Epidermal melanocyte (primary cell): ENCODE measurements at regions not wholly inside any gene's neighbourhood (a gene's known extent, or its start where the extent isn't known, plus 50 kb on each side); places are given as distances from the start of the nearest gene placed in this dataset.
"Not testable (repeated sequence)": the region's sequence is repeated elsewhere in the genome, so short reads cannot be mapped to it uniquely, and the experiment has no call there.

ENCODE experiments used
- DNase-seq: peaks from one replicate; pipeline ENCODE4 v3.0.0; 2011; ENCODE audit warnings: low spot score; ENCODE audit not compliant: insufficient read length

DNA sequence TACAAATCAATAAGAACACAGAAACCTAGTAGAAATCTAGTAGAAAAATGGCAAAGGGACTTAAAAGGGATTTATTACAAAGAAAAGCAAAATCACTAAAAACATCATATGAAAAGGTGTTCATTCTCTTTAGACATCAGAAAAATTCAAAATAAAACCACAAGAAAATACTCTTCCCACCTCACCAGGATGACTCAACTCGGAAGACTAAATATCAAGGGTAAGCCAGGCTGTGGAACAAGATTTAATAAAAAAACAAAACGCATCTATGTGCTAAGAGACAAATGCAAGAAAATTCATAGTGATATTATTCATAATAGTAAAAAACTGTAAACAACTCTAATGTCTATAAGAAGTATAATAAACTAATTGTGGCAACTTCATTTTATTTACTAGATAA, 181.6 kb upstream of the GHR start:
- DNase-seq: no peak

DNA sequence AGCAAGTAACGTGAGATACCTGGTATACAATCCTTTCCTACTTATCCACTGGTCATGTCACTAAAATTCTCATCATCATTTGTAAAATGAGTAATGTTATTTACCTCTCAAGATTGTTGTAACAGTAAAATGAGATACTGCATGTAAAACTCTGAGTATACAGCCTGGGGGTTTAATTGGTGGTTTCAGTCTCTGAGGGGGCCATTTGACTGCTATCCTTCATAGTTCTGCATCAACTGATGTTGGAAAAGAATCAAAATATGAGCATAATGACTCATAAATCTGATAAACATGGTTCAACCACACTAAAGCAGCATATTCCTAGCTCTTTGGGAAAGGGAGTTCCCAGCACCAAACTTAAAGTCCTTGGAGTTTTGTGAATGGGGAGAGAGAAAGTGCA, 181.0 kb upstream of the GHR start:
- no peak for DNase-seq

DNA sequence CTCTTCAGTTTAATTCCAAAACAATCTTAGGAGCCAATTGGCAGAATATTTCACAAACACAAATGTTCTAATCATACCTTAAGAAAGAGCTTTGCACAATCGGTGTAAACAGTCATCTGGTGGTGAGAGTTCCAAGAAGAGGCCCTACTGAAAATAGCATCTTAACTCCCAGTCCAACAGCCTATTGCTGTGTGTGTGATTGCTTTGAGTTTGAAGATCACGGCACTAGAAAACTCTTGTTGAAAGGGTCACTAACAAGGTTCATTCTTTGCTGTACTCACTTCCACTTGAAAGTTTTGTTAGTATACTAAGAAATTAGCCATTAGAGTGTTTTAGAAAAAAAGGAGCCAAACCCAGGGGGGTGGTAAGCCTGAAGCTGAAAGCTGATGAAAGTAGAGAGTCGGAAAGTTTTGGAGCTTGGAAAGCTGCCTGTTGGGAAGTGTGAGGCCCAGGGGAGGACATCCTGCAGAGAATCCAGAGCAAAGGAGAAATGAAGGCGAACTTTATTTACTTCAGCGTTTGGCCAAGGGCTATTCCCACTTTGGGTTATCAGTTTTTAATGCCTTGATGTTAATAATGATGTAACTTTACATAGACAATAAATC, 180.3 kb upstream of the GHR start:
- DNase-seq: no peak

DNA sequence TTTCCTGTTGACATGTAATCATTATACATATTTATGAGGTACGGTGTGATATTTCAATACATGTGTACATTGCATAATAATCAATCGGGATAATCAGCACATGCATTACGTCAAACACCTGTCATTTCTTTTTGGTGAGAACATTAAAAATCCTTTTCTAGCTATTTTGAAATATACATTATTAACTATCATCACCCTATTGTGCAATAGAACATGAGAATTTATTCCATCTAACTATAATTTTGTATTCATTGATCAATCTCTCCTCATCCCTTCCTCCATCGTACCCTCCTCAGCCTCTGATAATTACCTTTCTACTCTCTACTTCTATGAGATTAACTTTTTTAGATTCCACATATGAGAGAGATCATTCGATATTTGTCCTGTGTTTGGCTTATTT, 170.9 kb upstream of the GHR start:
- no peak for DNase-seq

DNA sequence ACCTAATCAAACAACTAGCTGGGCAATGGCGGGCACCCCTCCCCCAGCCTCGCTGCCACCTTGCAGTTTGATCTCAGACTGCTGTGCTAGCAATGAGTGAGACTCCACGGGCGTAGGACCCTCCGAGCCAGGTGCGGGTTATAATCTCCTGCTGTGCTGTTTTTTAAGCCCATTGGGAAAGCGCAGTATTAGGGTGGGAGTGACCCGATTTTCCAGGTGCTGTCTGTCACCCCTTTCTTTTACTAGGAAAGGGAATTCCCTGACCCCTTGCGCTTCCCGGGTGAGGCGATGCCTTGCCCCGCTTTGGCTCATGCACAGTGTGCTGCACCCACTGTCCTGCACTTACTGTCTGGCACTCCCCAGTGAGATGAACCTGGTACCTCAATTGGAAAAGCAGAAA, 163.3 kb upstream of the GHR start:
- not testable (repeated sequence) for DNase-seq

DNA sequence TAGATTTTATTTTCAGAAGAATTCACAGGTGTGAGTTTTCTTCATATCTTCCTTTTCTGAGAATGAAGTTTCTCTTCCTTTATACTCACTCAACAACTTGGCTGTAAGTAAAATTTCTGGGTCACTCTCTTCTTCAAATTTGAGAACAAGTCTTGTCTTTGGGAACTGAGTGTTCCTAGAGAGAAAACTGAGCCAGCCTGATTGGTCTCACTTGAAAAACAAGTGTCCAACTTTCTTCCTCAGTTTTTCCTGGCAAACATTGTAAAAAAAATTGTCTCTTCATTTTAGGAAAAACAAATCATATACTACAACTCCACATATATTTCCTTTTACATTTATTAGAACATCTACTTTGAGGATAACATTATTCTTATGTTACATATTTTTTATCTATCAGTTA, 156.1 kb upstream of the GHR start:
- no peak for DNase-seq

DNA sequence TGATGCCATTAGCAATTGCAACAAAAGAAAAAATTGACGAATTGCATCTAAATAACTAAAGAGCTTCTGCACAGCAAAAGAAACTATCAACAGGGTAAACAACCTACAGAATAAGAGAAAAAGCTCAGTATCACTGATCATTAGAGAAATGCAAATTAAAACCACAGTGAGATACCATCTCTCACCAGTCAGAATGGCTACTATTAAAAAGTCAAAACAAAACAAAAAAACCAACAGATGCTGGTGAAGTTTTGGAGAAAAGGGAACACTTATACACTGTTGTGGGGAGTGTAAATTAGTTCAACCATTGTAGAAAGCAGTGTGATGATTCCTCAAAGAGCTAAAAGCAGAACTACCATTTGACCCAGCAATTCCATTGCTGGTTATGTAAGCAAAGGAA, 155.1 kb upstream of the GHR start:
- not testable (repeated sequence) for DNase-seq

DNA sequence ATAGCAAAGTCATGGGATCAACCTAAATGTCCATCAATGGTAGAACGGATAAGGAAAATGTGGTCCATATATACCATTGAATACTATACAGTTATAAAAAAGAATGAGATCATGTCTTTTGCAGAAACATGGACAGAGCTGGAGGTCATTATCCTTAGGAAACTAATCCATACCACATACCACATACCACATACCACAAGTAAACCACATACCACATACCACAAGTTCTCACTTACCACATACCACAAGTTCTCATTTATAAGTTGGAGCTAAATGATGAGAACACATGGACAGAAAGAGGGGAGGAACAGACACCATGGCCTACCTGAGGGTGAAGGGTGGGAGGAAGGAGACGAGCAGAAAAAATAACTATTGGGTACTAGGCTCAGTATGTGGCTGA, 154.6 kb upstream of the GHR start:
- DNase-seq: no peak

DNA sequence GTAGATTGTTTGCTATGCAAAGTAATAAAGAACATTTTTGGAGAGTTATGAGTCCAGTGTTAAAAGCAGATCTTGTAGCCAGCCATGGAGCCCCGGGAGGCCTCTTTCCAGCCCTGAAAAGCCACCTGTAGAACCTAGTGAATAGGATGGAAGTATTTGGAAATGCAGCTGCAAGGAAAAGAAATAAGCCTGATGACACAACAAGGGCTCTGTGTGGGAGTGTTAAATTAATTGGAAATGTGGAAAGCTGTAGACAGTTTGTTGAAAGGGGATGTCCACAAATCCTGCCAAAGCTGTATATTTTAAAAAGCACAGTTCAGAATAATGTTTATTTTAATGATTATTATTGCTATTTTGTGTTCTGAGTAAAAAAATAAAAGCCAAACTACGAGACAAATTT, 152.5 kb upstream of the GHR start:
- DNase-seq: no peak

DNA sequence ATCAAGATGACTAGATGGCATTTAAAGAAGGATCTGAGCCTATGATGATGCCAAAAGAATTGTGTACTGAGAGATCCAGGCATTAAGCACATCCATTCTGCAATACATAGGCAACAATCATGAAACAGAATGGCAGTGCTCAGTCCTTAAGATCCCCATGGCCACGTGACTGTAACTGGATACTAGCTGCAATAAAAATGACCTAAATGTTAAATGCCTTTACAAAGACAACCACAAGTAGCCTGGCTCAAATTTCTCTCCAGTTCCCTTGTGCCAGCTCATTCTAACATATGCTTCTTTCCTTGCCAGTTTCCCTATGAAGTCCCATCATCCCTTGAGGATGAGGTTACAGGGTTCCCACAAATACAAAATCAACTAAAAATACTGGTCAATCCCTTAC, 148.3 kb upstream of the GHR start:
- DNase-seq: no peak

DNA sequence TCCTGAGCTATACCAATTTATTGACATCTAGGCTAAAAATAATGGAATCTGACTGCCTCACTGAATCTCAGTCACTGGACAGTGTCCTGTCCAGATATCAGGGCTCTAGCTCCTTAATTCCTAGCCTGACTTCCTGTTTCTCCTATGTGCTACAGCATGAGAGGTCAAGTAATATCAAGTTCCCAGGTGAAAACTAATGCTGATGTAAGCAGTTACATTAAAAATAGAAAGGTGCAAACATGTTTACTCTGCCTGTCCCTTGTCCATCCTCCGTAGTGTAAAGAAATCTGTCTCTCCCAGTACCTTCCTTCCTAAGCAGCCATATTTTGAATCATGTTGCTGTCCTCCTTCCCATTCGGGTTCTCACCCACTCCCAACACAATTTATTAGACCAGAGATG, 145.9 kb upstream of the GHR start:
- no peak for DNase-seq

DNA sequence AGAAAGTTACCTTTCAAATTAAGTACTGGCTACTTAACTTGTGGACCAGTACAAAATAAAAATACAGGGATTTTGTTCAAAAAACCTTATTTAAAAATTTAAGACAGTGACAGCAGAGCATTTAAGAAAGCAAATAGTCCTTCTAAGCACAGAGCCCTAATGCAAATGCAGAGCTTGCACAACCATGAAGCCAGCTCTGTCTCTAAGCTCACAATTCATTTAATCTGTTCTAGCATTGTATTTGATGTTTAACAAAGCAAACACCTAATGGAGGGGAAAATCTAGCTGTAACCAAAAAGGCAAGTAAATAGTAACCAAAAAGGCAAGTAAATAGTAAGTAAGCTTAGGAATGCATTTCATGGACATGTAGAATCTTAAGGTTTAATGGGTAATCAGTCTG, 138.7 kb upstream of the GHR start:
- DNase-seq: no peak

DNA sequence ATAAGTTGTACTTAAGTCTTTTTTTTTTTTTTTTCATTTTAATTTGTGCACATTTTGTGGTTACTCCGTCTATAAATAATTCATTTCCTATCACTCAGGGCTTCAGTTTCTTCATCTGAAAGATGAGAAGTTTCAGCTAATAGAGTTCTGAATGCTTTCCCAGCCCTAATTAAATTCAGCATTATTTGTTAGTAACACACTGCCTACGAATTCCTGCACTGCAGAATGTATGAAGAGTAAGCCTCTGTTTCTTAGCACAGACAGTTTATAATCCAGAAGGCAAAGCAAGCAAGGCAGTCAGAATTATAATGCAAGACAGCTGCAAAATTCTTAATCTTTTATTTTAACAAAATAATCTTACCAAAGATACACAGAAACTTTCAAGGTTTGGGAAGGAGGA, 138.0 kb upstream of the GHR start:
- DNase-seq: no peak

DNA sequence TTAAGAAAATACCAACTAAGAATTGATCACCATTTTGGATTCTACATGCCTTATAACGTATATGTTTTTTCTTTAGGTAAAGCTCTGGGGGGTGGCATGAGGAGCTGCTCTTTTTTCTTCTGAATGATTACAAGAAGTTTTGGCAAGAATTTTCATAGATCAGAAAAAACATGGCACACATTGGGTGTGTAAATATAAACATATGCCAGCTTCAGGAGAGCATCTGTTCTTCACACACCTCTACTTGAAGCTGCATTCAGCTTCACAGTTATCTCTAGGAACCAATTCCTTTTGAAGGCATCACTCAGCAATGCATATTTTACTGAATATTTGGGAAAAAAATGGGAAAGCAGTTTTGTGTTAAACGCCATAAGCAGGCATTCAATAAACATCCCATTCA, 122.7 kb upstream of the GHR start:
- DNase-seq: no peak

DNA sequence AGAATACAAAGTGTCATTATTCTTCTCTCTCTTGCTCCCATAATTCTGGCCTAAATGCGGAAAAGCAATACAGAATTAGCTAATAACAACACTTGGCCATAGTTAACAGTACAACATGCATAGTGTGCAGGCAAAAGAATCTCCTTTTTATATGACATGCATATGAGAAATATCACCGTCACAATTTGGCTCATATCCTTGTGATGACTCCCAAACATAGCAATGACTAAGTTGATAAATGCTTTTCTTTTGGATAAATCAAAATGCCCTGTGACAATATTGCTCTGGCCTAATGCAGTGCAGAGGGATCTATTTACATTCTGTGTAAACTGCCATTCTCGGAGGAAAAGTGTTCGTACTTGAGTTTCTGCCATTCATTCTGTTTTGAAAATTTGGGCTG, 121.9 kb upstream of the GHR start:
- no peak for DNase-seq

DNA sequence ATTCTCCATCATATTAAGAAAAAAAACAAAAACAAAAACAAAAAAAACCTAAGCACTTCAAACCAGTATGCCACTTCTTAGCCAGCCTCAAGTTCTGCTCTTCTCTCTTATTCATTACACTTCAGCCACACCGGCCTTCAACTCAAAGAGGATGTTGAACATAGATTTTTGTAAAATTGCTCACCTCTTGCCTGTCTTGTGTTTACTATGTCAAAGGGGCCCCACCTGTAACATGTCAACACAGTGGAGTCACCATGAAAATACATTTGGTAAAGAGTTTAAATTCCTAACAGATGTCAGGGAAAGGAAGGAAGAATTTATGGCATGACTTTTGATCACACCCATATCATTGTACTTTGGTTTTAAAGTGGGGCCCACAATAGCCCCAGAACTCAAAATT, 121.1 kb upstream of the GHR start:
- DNase-seq: no peak

DNA sequence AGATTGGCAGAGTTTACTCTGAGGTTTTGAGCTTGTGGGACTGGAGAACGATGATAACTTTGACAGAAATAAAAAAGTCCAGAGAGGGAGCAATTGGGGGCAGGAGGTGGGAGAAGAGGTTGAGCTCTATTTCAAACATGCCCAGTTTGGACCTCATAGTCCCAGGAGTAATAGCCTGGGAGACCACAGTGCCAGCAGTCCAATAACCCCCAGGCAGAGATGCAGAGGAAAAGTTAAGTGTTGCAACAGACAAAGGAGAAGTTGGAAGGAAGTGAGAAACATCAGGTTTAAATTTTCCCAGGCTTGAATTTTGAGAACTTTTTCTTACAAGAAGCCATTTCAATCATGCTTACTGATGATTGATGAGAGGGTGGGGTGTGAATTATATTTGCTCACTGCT, 117.0 kb upstream of the GHR start:
- no peak for DNase-seq

DNA sequence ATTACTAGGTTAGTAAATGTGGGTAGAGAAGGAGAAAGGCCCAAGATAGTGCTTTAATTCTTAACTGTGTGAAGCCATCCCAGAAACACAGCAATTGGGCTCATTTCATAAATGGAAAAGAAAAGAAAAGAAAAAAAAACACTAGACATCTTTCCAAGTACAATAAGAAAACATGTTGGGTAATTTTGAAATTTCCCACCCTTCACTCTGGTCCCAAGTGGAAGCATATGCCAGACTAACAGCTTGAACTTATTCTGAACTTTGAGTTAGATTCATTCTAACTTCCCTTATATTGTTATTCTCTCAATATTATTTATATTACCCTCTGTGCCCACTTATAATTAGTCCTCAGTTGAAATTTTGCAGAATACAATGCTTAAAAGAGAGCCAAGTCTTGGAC, 113.4 kb upstream of the GHR start:
- DNase-seq: no peak

DNA sequence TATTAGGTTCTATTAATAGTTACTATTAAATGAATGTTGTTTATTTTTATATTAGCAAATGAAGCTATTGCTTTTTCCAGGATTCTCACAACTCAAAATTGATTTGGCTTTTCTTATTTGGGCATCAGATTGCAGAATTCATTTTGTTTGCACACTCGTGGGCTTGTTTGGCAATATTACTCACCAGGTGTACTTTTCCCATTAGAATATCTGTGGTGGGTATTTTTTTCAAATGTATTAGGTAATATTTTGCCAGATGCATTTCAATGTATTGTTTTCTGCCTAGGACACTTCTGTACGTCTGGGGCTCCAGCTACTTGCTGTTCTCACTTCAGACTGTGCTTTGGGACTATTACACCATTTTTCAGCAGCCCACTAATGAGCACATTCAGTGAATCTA, 108.0 kb upstream of the GHR start:
- no peak for DNase-seq

DNA sequence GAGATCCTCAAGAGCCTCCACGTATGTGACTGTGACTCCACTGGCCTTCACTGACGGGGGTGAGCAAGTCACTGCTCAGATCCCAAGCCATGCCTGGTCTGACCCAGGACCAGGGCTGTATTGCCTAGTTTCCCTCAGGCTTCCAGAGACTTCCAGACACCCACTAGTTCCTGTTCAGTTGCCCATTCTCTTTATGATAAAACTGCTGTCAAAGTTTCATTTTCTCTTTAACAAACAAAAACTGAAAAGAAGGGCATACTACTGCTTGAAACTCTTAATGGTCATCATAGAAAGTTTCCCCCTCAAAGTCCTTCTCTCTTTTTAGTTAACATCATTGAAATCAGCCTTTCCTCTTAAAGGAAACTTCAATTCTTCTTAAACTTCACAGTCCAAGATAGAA, 105.7 kb upstream of the GHR start:
- DNase-seq: no peak

DNA sequence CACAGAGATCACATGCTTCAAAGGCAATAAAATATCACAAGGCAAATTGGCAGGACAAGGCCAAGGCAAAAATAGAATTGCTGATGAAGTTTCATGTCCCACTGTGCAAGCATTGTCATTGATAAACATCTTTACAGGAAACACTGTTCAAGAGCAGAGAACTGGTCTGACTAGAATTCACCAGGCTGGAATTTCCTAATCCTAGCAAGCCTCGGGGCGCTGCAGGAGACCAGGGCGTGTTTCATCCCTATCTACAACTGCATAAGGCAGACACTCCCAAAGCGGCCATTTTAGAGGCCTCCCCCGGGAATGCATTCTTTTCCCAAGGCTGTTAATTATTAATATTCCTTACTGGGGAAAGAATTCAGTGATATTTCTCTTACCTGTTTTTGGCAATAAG, 103.7 kb upstream of the GHR start:
- not testable (repeated sequence) for DNase-seq

DNA sequence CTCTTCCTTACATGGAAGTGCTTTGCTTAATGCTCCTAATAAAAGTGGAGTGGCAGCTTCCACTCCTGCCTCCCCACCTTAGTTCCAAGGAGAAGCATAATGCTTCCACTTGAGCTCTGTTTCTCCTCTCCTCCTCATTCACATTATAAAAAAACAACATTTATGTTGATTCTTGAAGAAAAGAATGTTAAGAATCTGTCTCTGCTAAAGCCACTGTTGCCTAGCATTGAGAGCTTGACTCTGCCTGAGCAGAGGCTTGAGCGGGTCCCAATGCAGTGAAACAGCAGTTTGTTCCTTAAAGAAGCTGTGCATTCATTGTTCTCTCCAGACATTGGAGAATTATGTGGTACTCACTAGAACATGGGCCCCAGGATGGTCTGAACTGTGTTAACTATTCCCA, 101.5 kb upstream of the GHR start:
- DNase-seq: no peak

DNA sequence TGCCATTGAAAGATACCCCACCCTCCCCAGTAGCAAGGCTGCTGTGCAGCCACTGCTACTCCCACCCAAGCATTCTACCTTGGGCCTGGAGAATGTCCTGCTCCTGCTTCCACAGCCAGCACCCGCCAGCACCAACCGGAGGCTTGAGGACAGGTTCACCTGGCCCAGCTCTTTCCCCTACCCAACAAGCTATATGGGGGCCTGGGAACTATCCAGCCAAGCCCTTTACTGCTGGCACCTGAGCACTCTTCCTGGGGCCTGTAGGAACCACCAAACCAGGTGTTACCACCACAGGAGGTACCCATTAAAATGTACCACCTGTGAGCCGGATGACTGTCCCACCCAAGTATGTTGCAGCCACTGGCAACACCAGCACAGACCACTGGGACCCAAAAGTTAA, 86.1 kb upstream of the GHR start:
- no peak for DNase-seq

DNA sequence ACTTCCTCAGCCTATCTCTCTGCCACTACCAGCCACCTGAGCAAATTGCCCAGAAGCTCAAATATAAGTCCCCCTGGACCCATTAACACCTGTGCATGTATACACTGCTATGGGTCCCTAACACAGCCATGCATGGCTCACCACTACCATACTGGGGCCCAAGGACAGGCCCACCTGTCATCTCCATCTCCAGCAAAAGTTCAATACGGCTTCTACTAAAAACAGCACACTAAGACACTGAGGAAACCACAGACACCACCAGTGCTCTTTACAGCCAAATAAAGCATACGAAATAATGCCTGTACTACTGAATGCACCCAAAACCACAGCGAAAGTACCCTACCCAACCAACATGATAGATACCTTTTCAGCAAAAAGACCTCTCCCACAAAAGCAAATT, 85.6 kb upstream of the GHR start:
- DNase-seq: no peak
